ENCODE measurements at regions not wholly inside any gene's neighbourhood (a gene's known extent, or its start where the extent isn't known, plus 50 kb on each side); places are given as distances from the start of the nearest gene placed in this dataset.

- TF ChIP-seq SIN3A (IDR thresholded peaks at IDR 0.05; ENCODE audit: borderline replicate concordance, insufficient read depth, low read length) (no peak), TAF1 (IDR thresholded peaks at IDR 0.05; ENCODE audit: borderline replicate concordance, insufficient read depth, low read length) (no peak), FOXP2 (optimal IDR thresholded peaks at IDR 0.05; ENCODE audit: borderline replicate concordance, extremely low read depth, extremely low read length, insufficient read depth) (no peak), REST (IDR thresholded peaks at IDR 0.05; ENCODE audit: insufficient read depth in 1 of 2, low read depth in 2 of 2, low read length in 2 of 2) (no peak), POLR2AphosphoS5 (IDR thresholded peaks at IDR 0.05; ENCODE audit: low read depth, low read length) (no peak)
These were observed 155.1 kb upstream of the TBL1XR1 start for GRCh38 chr3:177352424-177352823.

GRCh38 chr3:177353140-177353539 lies 155.9 kb upstream of the TBL1XR1 start:
- TF ChIP-seq REST (IDR thresholded peaks at IDR 0.05; ENCODE audit: insufficient read depth in 1 of 2, low read depth in 2 of 2, low read length in 2 of 2) (no peak), POLR2AphosphoS5 (IDR thresholded peaks at IDR 0.05; ENCODE audit: low read depth, low read length) (no peak), SIN3A (IDR thresholded peaks at IDR 0.05; ENCODE audit: borderline replicate concordance, insufficient read depth, low read length) (no peak)

DNA sequence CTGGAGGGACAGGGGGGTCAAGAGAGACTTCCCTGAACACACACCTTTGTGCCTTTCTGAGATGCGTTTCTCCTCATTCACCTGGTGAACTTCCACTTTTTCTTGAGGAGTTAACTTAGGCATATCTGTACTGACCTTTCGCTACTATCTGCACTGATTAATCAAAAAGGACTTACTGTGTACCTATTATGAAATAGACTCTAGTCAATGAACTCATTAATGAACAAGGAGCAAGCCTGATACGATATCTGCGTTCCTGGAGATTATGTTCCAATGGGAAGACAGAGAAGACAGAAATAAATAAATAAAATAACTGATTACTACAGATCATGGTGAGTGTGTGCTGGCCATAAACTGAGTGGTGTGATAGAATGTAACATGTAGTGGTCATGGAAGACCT lies 157.2 kb upstream of the TBL1XR1 start:
- TF ChIP-seq REST (IDR thresholded peaks at IDR 0.05; ENCODE audit: insufficient read depth in 1 of 2, low read depth in 2 of 2, low read length in 2 of 2) (no peak), SIN3A (IDR thresholded peaks at IDR 0.05; ENCODE audit: borderline replicate concordance, insufficient read depth, low read length) (no peak), POLR2AphosphoS5 (IDR thresholded peaks at IDR 0.05; ENCODE audit: low read depth, low read length) (no peak), TAF1 (IDR thresholded peaks at IDR 0.05; ENCODE audit: borderline replicate concordance, insufficient read depth, low read length) (no peak), FOXP2 (optimal IDR thresholded peaks at IDR 0.05; ENCODE audit: borderline replicate concordance, extremely low read depth, extremely low read length, insufficient read depth) (no peak)

GRCh38 chr3:177356113-177356512 lies 158.8 kb upstream of the TBL1XR1 start:
- no peak for TF ChIP-seq FOXP2 (optimal IDR thresholded peaks at IDR 0.05; ENCODE audit: borderline replicate concordance, extremely low read depth, extremely low read length, insufficient read depth)

DNA sequence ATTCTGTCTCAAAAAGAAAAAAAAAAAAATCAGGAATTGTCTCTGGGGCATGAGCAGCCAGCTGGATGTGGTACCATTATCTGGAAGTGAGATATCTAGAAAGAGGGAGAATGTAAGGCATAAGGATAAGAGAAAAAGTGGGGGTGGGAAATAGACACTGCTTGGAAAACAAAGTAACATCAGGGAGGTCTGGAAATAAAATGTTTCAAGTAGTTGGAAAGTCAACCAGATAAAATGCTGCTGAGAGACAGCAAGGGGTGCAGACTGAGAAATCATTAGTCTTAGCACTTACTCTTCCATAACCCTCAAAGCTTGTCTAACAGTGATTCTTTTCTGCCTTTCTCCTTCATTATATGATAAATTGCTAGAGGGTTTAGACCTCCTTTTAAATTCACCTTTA lies 159.7 kb upstream of the TBL1XR1 start:
- TF ChIP-seq FOXP2 (optimal IDR thresholded peaks at IDR 0.05; ENCODE audit: borderline replicate concordance, extremely low read depth, extremely low read length, insufficient read depth) (no peak), REST (IDR thresholded peaks at IDR 0.05; ENCODE audit: insufficient read depth in 1 of 2, low read depth in 2 of 2, low read length in 2 of 2) (no peak)
